HEK293 (cell line): ENCODE measurements at regions not wholly inside any gene's neighbourhood (a gene's known extent, or its start where the extent isn't known, plus 50 kb on each side); places are given as distances from the start of the nearest gene placed in this dataset.

ENCODE experiments used
- CTCF ChIA-PET: fragments of 350-600 bp; formaldehyde crosslinking; extraction: SDS; loops from one replicate; lab custom pipeline; 2021; ENCODE audit warnings: antibody characterized with exemption; lab: Yijun Ruan, JAX
- POLR2A ChIA-PET: fragments of 300-600 bp; formaldehyde crosslinking; extraction: SDS; loops from one replicate; lab custom pipeline; 2020; ENCODE audit warnings: antibody characterized with exemption, inconsistent platforms; lab: Yijun Ruan, JAX
- H3K27ac ChIP-seq: fragments of 200-500 bp; sonication (Bioruptor generic); 2 replicates; pipeline ENCODE4 v1.5.1; 2014; ENCODE audit warnings: low read depth, low read length, control low read depth, inconsistent platforms; ENCODE audit errors: extremely low read depth
- H3K36me3 ChIP-seq, 2 experiments: fragments of 200-500 bp in 1 of 2; sonication (Bioruptor generic) in 1 of 2; 1 replicate in 1 of 2; 2 replicates in 1 of 2; pipeline ENCODE4 v1.5.1; 2014 to 2017; ENCODE audit warnings: inconsistent platforms in 2 of 2, low read length in 2 of 2; ENCODE audit not compliant: control insufficient read depth in 2 of 2, insufficient read depth in 1 of 2
- H3K4me1 ChIP-seq: fragments of 200-500 bp; sonication (Bioruptor generic); 2 replicates; pipeline ENCODE4 v1.5.1; 2014; ENCODE audit warnings: mild to moderate bottlenecking, low read length, inconsistent platforms; ENCODE audit not compliant: control insufficient read depth, insufficient read depth
- H3K4me3 ChIP-seq: 2 replicates; pipeline ENCODE4 v1.5.1; 2011; ENCODE audit warnings: low read depth, mild to moderate bottlenecking, control low read depth, low read length, moderate library complexity
- H3K9me3 ChIP-seq: fragments of 200-500 bp; sonication (Bioruptor generic); 2 replicates; pipeline ENCODE4 v1.5.1; 2014; ENCODE audit warnings: low read depth, low read length, inconsistent platforms; ENCODE audit not compliant: control insufficient read depth, insufficient read depth
- BCL6B ChIP-seq: fragments of 450-650 bp; formaldehyde crosslinking; IDR thresholded peaks from 2 replicates; pipeline ENCODE4 v1.5.1; 2017; ENCODE audit warnings: missing biosample characterization, missing genetic modification characterization
- GFI1B ChIP-seq: fragments of 450-650 bp; formaldehyde crosslinking; IDR thresholded peaks from 2 replicates; pipeline ENCODE4 v1.5.1; 2016; ENCODE audit warnings: missing biosample characterization, missing genetic modification characterization
- GLI2 ChIP-seq: fragments of 450-650 bp; formaldehyde crosslinking; IDR thresholded peaks from 2 replicates; pipeline ENCODE4; 2017; ENCODE audit warnings: missing biosample characterization, missing genetic modification characterization, low read depth, borderline replicate concordance
- KLF10 ChIP-seq: fragments of 450-650 bp; IDR thresholded peaks from 2 replicates; pipeline ENCODE4 v1.5.1; 2018; ENCODE audit warnings: missing biosample characterization, mild to moderate bottlenecking, missing genetic modification characterization
- PATZ1 ChIP-seq: fragments of 450-650 bp; formaldehyde crosslinking; IDR thresholded peaks from 2 replicates; pipeline ENCODE4 v1.5.1; 2016; ENCODE audit warnings: missing biosample characterization, missing genetic modification characterization
- SCRT2 ChIP-seq: fragments of 450-650 bp; formaldehyde crosslinking; IDR thresholded peaks from 2 replicates; pipeline ENCODE4 v1.5.1; 2016; ENCODE audit warnings: missing biosample characterization, missing genetic modification characterization
- SP7 ChIP-seq: fragments of 450-650 bp; formaldehyde crosslinking; IDR thresholded peaks from 2 replicates; pipeline ENCODE4 v1.5.1; 2016; ENCODE audit warnings: missing biosample characterization, missing genetic modification characterization
- ZBTB17 ChIP-seq: fragments of 450-650 bp; formaldehyde crosslinking; IDR thresholded peaks from 2 replicates; pipeline ENCODE4 v1.5.1; 2016; ENCODE audit warnings: missing biosample characterization, missing genetic modification characterization
- ZBTB20 ChIP-seq: fragments of 450-650 bp; formaldehyde crosslinking; IDR thresholded peaks from 2 replicates; pipeline ENCODE4 v1.5.1; 2016; ENCODE audit warnings: missing biosample characterization, missing genetic modification characterization
- ZBTB48 ChIP-seq: fragments of 450-650 bp; formaldehyde crosslinking; IDR thresholded peaks from 2 replicates; pipeline ENCODE4 v1.5.1; 2016; ENCODE audit warnings: missing biosample characterization, missing genetic modification characterization
- ZFP3 ChIP-seq: fragments of 450-650 bp; formaldehyde crosslinking; IDR thresholded peaks from 2 replicates; pipeline ENCODE4 v1.5.1; 2016; ENCODE audit warnings: low read depth, missing biosample characterization, missing genetic modification characterization
- ZNF10 ChIP-seq: fragments of 450-650 bp; formaldehyde crosslinking; IDR thresholded peaks from 2 replicates; pipeline ENCODE4 v1.5.1; 2017; ENCODE audit warnings: missing biosample characterization, missing genetic modification characterization
- ZNF121 ChIP-seq: fragments of 450-650 bp; formaldehyde crosslinking; IDR thresholded peaks from 2 replicates; pipeline ENCODE4 v1.5.1; 2016; ENCODE audit warnings: missing biosample characterization, missing genetic modification characterization
- ZNF133 ChIP-seq: fragments of 450-650 bp; formaldehyde crosslinking; IDR thresholded peaks from 2 replicates; pipeline ENCODE4 v1.5.1; 2016; ENCODE audit warnings: missing biosample characterization, missing genetic modification characterization
- ZNF175 ChIP-seq: fragments of 450-650 bp; formaldehyde crosslinking; IDR thresholded peaks from 2 replicates; pipeline ENCODE4 v1.5.1; 2016; ENCODE audit warnings: missing biosample characterization, missing genetic modification characterization
- ZNF362 ChIP-seq: fragments of 450-650 bp; formaldehyde crosslinking; IDR thresholded peaks from 2 replicates; pipeline ENCODE4 v1.5.1; 2016; ENCODE audit warnings: missing biosample characterization, missing genetic modification characterization
- ZNF449 ChIP-seq: fragments of 450-650 bp; formaldehyde crosslinking; IDR thresholded peaks from 2 replicates; pipeline ENCODE4 v1.5.1; 2017; ENCODE audit warnings: missing biosample characterization, mild to moderate bottlenecking, missing genetic modification characterization, moderate library complexity
- ZNF596 ChIP-seq: fragments of 450-650 bp; IDR thresholded peaks from 2 replicates; pipeline ENCODE4 v1.5.0; 2018; ENCODE audit warnings: missing biosample characterization, mild to moderate bottlenecking, missing genetic modification characterization, moderate library complexity
- ZNF623 ChIP-seq: fragments of 450-650 bp; formaldehyde crosslinking; IDR thresholded peaks from 2 replicates; pipeline ENCODE4 v1.5.1; 2016; ENCODE audit warnings: missing biosample characterization, missing genetic modification characterization
- ZNF624 ChIP-seq: fragments of 450-650 bp; formaldehyde crosslinking; IDR thresholded peaks from 2 replicates; pipeline ENCODE4 v1.5.1; 2017; ENCODE audit warnings: missing biosample characterization, missing genetic modification characterization
- ZNF639 ChIP-seq: fragments of 450-650 bp; formaldehyde crosslinking; IDR thresholded peaks from 2 replicates; pipeline ENCODE4 v1.5.1; 2016; ENCODE audit warnings: missing biosample characterization, missing genetic modification characterization
- TF ChIP-seq, protein P1 (sequence below): fragments of 450-650 bp; formaldehyde crosslinking; IDR thresholded peaks from 2 replicates; pipeline ENCODE4 v1.5.1; 2016; ENCODE audit warnings: missing biosample characterization, missing genetic modification characterization
- TF ChIP-seq, protein P2 (sequence below): fragments of 450-650 bp; formaldehyde crosslinking; IDR thresholded peaks from 2 replicates; pipeline ENCODE4 v1.5.1; 2016; ENCODE audit warnings: missing biosample characterization, missing genetic modification characterization
- TF ChIP-seq, protein P3 (sequence below): fragments of 450-650 bp; formaldehyde crosslinking; IDR thresholded peaks from 2 replicates; pipeline ENCODE4 v1.5.1; 2017; ENCODE audit warnings: missing biosample characterization, missing genetic modification characterization

- TF ChIP-seq, protein P1, sequence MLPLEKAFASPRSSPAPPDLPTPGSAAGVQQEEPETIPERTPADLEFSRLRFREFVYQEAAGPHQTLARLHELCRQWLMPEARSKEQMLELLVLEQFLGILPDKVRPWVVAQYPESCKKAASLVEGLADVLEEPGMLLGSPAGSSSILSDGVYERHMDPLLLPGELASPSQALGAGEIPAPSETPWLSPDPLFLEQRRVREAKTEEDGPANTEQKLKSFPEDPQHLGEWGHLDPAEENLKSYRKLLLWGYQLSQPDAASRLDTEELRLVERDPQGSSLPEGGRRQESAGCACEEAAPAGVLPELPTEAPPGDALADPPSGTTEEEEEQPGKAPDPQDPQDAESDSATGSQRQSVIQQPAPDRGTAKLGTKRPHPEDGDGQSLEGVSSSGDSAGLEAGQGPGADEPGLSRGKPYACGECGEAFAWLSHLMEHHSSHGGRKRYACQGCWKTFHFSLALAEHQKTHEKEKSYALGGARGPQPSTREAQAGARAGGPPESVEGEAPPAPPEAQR (tag by site-specific recombination) = no peak
- TF ChIP-seq GFI1B (tag by site-specific recombination) = no peak
- no peak for TF ChIP-seq ZFP3 (tag by site-specific recombination)
- no peak for TF ChIP-seq SCRT2
- no peak for TF ChIP-seq BCL6B (tag by site-specific recombination)
These were observed 178.8 kb downstream of the ACKR3 start (continued) for GRCh38 chr2:236748385-236748784.

DNA sequence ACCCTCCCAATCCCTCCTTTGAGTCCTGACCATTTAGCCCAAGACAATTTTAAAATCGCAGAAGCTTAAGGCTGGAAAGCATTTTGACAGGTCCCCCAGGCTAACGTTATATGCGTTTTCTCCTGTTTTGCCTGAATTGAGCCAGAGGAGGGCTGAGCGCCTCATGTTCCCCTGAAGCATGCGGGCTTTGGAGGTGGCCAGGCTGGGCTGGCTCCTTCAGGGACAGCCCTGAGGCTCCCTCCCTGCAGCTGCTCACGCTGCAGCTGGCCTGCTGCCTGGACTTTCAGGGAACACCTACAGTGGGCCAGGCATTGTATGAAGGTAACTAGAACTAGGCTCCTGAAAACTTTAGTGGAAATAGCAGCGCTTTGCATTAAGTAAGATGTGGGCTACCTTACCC is 179.2 kb downstream of the ACKR3 start:
- no peaks in the 10 kb centered on the region for H3K36me3 ChIP-seq
- TF ChIP-seq ZNF624 (tag by site-specific recombination) (no peak), ZNF133 (tag by site-specific recombination) (no peak), ZBTB17 (no peak), KLF10 (tag by site-specific recombination) (no peak), ZBTB48 (tag by site-specific recombination) (no peak), ZNF175 (tag by site-specific recombination) (no peak), ZNF121 (tag by site-specific recombination) (no peak), ZNF449 (tag by site-specific recombination) (no peak), SP7 (tag by site-specific recombination) (no peak), PATZ1 (tag by site-specific recombination) (no peak), GLI2 (tag by site-specific recombination) (no peak), ZNF10 (tag by site-specific recombination) (no peak), ZNF623 (tag by site-specific recombination) (no peak), ZBTB20 (tag by site-specific recombination) (no peak), ZNF596 (tag by site-specific recombination) (no peak), ZNF639 (tag by site-specific recombination) (no peak), ZNF362 (tag by site-specific recombination) (no peak)
- TF ChIP-seq, protein P2, sequence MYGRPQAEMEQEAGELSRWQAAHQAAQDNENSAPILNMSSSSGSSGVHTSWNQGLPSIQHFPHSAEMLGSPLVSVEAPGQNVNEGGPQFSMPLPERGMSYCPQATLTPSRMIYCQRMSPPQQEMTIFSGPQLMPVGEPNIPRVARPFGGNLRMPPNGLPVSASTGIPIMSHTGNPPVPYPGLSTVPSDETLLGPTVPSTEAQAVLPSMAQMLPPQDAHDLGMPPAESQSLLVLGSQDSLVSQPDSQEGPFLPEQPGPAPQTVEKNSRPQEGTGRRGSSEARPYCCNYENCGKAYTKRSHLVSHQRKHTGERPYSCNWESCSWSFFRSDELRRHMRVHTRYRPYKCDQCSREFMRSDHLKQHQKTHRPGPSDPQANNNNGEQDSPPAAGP = no peak
- TF ChIP-seq, protein P1 (tag by site-specific recombination) = no peak
- TF ChIP-seq, protein P3, sequence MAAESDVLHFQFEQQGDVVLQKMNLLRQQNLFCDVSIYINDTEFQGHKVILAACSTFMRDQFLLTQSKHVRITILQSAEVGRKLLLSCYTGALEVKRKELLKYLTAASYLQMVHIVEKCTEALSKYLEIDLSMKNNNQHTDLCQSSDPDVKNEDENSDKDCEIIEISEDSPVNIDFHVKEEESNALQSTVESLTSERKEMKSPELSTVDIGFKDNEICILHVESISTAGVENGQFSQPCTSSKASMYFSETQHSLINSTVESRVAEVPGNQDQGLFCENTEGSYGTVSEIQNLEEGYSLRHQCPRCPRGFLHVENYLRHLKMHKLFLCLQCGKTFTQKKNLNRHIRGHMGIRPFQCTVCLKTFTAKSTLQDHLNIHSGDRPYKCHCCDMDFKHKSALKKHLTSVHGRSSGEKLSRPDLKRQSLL (tag by site-specific recombination) = no peak
- no peaks in the 10 kb centered on the region for H3K9me3 ChIP-seq
- H3K27ac ChIP-seq = no peak overlapping the region
- H3K4me1 ChIP-seq = no peaks in the 10 kb centered on the region
- ChIA-PET POLR2A (no interaction called here), CTCF (no interaction called here)
- H3K4me3 ChIP-seq = no peak overlapping the region
